ENCODE measurements at regions not wholly inside any gene's neighbourhood (a gene's known extent, or its start where the extent isn't known, plus 50 kb on each side); places are given as distances from the start of the nearest gene placed in this dataset.
A peak's percentile ranks its signal among the peaks of the same experiment; 100 is the strongest.

- peak; percentile 23 for DNase-seq
Observed at GRCh38 chr5:160938532-160938931, 86.5 kb upstream of the ATP10B start.

GRCh38 chr5:160937570-160937969 lies 85.6 kb upstream of the ATP10B start:
- no peak for DNase-seq

GRCh38 chr5:160935776-160936175 lies 83.8 kb upstream of the ATP10B start:
- DNase-seq: no peak

- peak; percentile 28 for DNase-seq
Observed at GRCh38 chr5:160931283-160931682, 79.3 kb upstream of the ATP10B start.

GRCh38 chr5:160930406-160930805 lies 78.4 kb upstream of the ATP10B start:
- DNase-seq: peak; percentile 88

GRCh38 chr5:160929906-160930305 lies 77.9 kb upstream of the ATP10B start:
- DNase-seq: no peak

GRCh38 chr5:160929360-160929759 lies 77.3 kb upstream of the ATP10B start:
- DNase-seq: no peak

GRCh38 chr5:160926428-160926827 lies 74.4 kb upstream of the ATP10B start:
- peak; percentile 4 for DNase-seq

- no peak for DNase-seq
Observed at GRCh38 chr5:160925281-160925680, 73.3 kb upstream of the ATP10B start.

- DNase-seq: peak; percentile 40
Observed at GRCh38 chr5:160923936-160924710, 72.1 kb upstream of the ATP10B start.

GRCh38 chr5:160923411-160923810 lies 71.4 kb upstream of the ATP10B start:
- no peak for DNase-seq

- DNase-seq: no peak
Observed at GRCh38 chr5:160922311-160922710, 70.3 kb upstream of the ATP10B start.

GRCh38 chr5:160921423-160922285 lies 69.6 kb upstream of the ATP10B start:
- no peak for DNase-seq

- no peak for DNase-seq
Observed at GRCh38 chr5:160919626-160920025, 67.6 kb upstream of the ATP10B start.

GRCh38 chr5:160918386-160918785 lies 66.4 kb upstream of the ATP10B start:
- DNase-seq: no peak

- DNase-seq: no peak
Observed at GRCh38 chr5:160906090-160906489, 54.1 kb upstream of the ATP10B start.

GRCh38 chr5:160905285-160905684 lies 53.3 kb upstream of the ATP10B start:
- no peak for DNase-seq

GRCh38 chr5:160904591-160904990 lies 52.6 kb upstream of the ATP10B start:
- no peak for DNase-seq

- no peak for DNase-seq
Observed at GRCh38 chr5:160903551-160903950, 51.5 kb upstream of the ATP10B start.

GRCh38 chr5:160903076-160903475 lies 51.1 kb upstream of the ATP10B start:
- no peak for DNase-seq
